SK-N-SH treated with all-trans-retinoic acid at 6 μM for 48 hours (cell line): ENCODE measurements at regions not wholly inside any gene's neighbourhood (a gene's known extent, or its start where the extent isn't known, plus 50 kb on each side); places are given as distances from the start of the nearest gene placed in this dataset.

ENCODE experiments used
- ATAC-seq: fragments of 200-7000 bp; cut with Tn5 transposase; 3 replicates; pipeline ENCODE4 v1.9.1; 2020; ENCODE audit warnings: mild to moderate bottlenecking, moderate library complexity
- ARNTL ChIP-seq: fragments of 450-650 bp; formaldehyde crosslinking; IDR thresholded peaks from 2 replicates; pipeline ENCODE4 v1.5.0; 2020; ENCODE audit warnings: low read depth, mild to moderate bottlenecking, moderate library complexity, borderline replicate concordance
- BACH2 ChIP-seq: fragments of 250-450 bp; sonication (Bioruptor Pico); IDR thresholded peaks from 2 replicates; pipeline ENCODE4 v1.9.0; 2021; ENCODE audit warnings: mild to moderate bottlenecking, borderline replicate concordance
- CSDC2 ChIP-seq: fragments of 250-450 bp; sonication (Bioruptor Pico); IDR thresholded peaks from 2 replicates; pipeline ENCODE4 v1.5.0; 2020; ENCODE audit warnings: mild to moderate bottlenecking, moderate library complexity
- ESRRG ChIP-seq: fragments of 250-450 bp; sonication (Bioruptor Pico); IDR thresholded peaks from 2 replicates; pipeline ENCODE4 v1.6.1; 2021; ENCODE audit warnings: mild to moderate bottlenecking
- GLIS3 ChIP-seq: fragments of 250-450 bp; sonication (Bioruptor Pico); IDR thresholded peaks from 2 replicates; pipeline ENCODE4 v1.5.0; 2020; ENCODE audit warnings: mild to moderate bottlenecking, moderate library complexity
- ISL1 ChIP-seq: fragments of 250-450 bp; sonication (Bioruptor Pico); IDR thresholded peaks from 2 replicates; pipeline ENCODE4 v2.1.2; 2022; ENCODE audit warnings: mild to moderate bottlenecking, moderate library complexity
- OSR1 ChIP-seq: fragments of 250-450 bp; sonication (Bioruptor Pico); IDR thresholded peaks from 2 replicates; pipeline ENCODE4 v1.8.0; 2022; ENCODE audit warnings: moderate library complexity, mild to moderate bottlenecking, inconsistent platforms
- PPARA ChIP-seq: fragments of 250-450 bp; sonication (Bioruptor Pico); IDR thresholded peaks from 2 replicates; pipeline ENCODE4 v1.5.0; 2020; ENCODE audit warnings: mild to moderate bottlenecking, borderline replicate concordance
- RARB ChIP-seq: fragments of 250-450 bp; sonication (Bioruptor Pico); IDR thresholded peaks from 2 replicates; pipeline ENCODE4 v1.8.0; 2021; ENCODE audit warnings: mild to moderate bottlenecking, moderate library complexity
- SNAI2 ChIP-seq: fragments of 250-450 bp; sonication (Bioruptor Pico); IDR thresholded peaks from 2 replicates; pipeline ENCODE4 v1.5.0; 2020; ENCODE audit warnings: mild to moderate bottlenecking, moderate library complexity
- TCF4 ChIP-seq: fragments of 250-450 bp; sonication (Bioruptor Pico); IDR thresholded peaks from 2 replicates; pipeline ENCODE4 v1.8.0; 2021; ENCODE audit warnings: mild to moderate bottlenecking, moderate library complexity, borderline replicate concordance
- TOX ChIP-seq: fragments of 250-450 bp; sonication (Bioruptor Pico); IDR thresholded peaks from 2 replicates; pipeline ENCODE4 v1.8.0; 2021; ENCODE audit warnings: mild to moderate bottlenecking, moderate library complexity, borderline replicate concordance
- ZC3H10 ChIP-seq: fragments of 250-450 bp; sonication (Bioruptor Pico); IDR thresholded peaks from 2 replicates; pipeline ENCODE4 v1.5.1; 2021; ENCODE audit warnings: mild to moderate bottlenecking, moderate library complexity
- ZFP3 ChIP-seq: fragments of 250-450 bp; sonication (Bioruptor Pico); IDR thresholded peaks from 2 replicates; pipeline ENCODE4 v1.5.0; 2020; ENCODE audit warnings: mild to moderate bottlenecking, moderate library complexity
- ZFP30 ChIP-seq: fragments of 450-650 bp; formaldehyde crosslinking; IDR thresholded peaks from 2 replicates; pipeline ENCODE4 v1.5.0; 2022; ENCODE audit warnings: mild to moderate bottlenecking, moderate library complexity
- ZNF565 ChIP-seq: fragments of 450-650 bp; formaldehyde crosslinking; conservative IDR thresholded peaks from 2 replicates; pipeline ENCODE4 v1.5.0; 2020; ENCODE audit warnings: low read depth, mild to moderate bottlenecking, moderate library complexity
- ZNF70 ChIP-seq: fragments of 450-650 bp; formaldehyde crosslinking; IDR thresholded peaks from 2 replicates; pipeline ENCODE4 v1.5.0; 2020; ENCODE audit warnings: mild to moderate bottlenecking, moderate library complexity
- ZNF8 ChIP-seq: fragments of 450-650 bp; formaldehyde crosslinking; IDR thresholded peaks from 2 replicates; pipeline ENCODE4 v1.5.0; 2020; ENCODE audit warnings: mild to moderate bottlenecking, moderate library complexity
- TF ChIP-seq, protein P1 (sequence below): fragments of 250-450 bp; sonication (Bioruptor Pico); IDR thresholded peaks from 2 replicates; pipeline ENCODE4 v1.8.0; 2020; ENCODE audit warnings: mild to moderate bottlenecking, moderate library complexity, borderline replicate concordance
- TF ChIP-seq, protein P2 (sequence below): fragments of 250-450 bp; sonication (Bioruptor Pico); IDR thresholded peaks from 2 replicates; pipeline ENCODE4 v1.8.0; 2021; ENCODE audit warnings: low read depth, mild to moderate bottlenecking, moderate library complexity, borderline replicate concordance
- TF ChIP-seq, protein P3 (sequence below): fragments of 250-450 bp; sonication (Bioruptor Pico); IDR thresholded peaks from 2 replicates; pipeline ENCODE4 v1.5.1; 2021; ENCODE audit warnings: mild to moderate bottlenecking, moderate library complexity
- TF ChIP-seq, protein P4 (sequence below): fragments of 250-450 bp; sonication (Bioruptor Pico); IDR thresholded peaks from 2 replicates; pipeline ENCODE4 v1.5.0; 2020; ENCODE audit warnings: mild to moderate bottlenecking, moderate library complexity

DNA sequence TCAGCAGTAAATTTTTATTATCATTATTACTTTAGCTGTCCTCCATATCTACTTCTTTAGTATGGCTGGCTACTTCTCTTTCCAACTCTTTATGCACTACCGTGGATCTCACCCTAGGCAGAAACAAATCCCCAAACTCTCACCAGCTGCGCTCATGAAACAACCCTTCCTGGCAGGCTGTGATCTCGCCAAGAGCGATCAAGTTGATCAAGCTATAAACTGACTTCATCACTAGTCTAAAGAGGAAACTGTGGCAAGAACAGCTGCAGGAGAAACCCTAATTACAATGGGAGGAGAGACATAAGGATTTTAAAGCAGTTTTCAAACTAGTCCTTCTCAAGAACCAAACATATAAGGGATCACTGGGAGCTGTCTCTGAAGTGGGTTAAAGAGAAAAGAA lies 160.5 kb upstream of the PRSS58 start:
- no peak for TF ChIP-seq ZC3H10 (CRISPR knock-in tag)
- TF ChIP-seq ARNTL (CRISPR knock-in tag) = no peak
- no peak for TF ChIP-seq ZNF8
- TF ChIP-seq ZNF70 = no peak
- TF ChIP-seq, protein P1, sequence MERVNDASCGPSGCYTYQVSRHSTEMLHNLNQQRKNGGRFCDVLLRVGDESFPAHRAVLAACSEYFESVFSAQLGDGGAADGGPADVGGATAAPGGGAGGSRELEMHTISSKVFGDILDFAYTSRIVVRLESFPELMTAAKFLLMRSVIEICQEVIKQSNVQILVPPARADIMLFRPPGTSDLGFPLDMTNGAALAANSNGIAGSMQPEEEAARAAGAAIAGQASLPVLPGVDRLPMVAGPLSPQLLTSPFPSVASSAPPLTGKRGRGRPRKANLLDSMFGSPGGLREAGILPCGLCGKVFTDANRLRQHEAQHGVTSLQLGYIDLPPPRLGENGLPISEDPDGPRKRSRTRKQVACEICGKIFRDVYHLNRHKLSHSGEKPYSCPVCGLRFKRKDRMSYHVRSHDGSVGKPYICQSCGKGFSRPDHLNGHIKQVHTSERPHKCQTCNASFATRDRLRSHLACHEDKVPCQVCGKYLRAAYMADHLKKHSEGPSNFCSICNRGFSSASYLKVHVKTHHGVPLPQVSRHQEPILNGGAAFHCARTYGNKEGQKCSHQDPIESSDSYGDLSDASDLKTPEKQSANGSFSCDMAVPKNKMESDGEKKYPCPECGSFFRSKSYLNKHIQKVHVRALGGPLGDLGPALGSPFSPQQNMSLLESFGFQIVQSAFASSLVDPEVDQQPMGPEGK (CRISPR knock-in tag) = no peak
- TF ChIP-seq CSDC2 = no peak
- no peak for TF ChIP-seq ESRRG (CRISPR knock-in tag)
- TF ChIP-seq PPARA = no peak
- TF ChIP-seq OSR1 (CRISPR knock-in tag) = no peak
- no peak for TF ChIP-seq ISL1 (CRISPR knock-in tag)
- TF ChIP-seq ZFP3 (CRISPR knock-in tag) = no peak
- TF ChIP-seq, protein P2, sequence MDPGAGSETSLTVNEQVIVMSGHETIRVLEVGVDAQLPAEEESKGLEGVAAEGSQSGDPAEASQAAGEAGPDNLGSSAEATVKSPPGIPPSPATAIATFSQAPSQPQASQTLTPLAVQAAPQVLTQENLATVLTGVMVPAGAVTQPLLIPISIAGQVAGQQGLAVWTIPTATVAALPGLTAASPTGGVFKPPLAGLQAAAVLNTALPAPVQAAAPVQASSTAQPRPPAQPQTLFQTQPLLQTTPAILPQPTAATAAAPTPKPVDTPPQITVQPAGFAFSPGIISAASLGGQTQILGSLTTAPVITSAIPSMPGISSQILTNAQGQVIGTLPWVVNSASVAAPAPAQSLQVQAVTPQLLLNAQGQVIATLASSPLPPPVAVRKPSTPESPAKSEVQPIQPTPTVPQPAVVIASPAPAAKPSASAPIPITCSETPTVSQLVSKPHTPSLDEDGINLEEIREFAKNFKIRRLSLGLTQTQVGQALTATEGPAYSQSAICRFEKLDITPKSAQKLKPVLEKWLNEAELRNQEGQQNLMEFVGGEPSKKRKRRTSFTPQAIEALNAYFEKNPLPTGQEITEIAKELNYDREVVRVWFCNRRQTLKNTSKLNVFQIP (CRISPR knock-in tag) = no peak
- no peak for TF ChIP-seq TOX (CRISPR knock-in tag)
- TF ChIP-seq ZFP30 = no peak
- TF ChIP-seq BACH2 (CRISPR knock-in tag) = no peak
- TF ChIP-seq SNAI2 (CRISPR knock-in tag) = no peak
- TF ChIP-seq TCF4 (CRISPR knock-in tag) = no peak
- TF ChIP-seq ZNF565 (CRISPR knock-in tag) = no peak
- TF ChIP-seq, protein P3, sequence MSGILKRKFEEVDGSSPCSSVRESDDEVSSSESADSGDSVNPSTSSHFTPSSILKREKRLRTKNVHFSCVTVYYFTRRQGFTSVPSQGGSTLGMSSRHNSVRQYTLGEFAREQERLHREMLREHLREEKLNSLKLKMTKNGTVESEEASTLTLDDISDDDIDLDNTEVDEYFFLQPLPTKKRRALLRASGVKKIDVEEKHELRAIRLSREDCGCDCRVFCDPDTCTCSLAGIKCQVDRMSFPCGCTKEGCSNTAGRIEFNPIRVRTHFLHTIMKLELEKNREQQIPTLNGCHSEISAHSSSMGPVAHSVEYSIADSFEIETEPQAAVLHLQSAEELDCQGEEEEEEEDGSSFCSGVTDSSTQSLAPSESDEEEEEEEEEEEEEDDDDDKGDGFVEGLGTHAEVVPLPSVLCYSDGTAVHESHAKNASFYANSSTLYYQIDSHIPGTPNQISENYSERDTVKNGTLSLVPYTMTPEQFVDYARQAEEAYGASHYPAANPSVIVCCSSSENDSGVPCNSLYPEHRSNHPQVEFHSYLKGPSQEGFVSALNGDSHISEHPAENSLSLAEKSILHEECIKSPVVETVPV (CRISPR knock-in tag) = no peak
- ATAC-seq = no peak

DNA sequence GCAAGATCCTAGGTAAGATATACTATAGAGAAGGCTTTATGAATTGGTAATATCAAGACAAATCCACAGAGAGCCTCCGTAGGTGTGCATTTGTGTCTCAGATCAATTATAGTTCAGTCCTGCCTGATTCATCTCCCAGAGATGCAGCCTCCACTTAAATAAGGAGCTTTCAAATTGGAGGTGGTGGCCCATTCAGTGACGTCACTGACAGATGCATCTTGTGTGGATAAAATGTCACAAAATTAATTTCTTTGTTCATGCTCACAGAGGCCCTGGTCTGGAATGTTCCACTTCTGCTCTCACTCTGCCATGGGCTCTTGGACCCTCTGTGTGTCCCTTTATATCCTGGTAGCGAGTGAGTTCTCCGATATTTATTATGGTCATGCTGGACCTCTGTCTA lies 157.1 kb upstream of the PRSS58 start:
- ATAC-seq = no peak
- TF ChIP-seq, protein P4, sequence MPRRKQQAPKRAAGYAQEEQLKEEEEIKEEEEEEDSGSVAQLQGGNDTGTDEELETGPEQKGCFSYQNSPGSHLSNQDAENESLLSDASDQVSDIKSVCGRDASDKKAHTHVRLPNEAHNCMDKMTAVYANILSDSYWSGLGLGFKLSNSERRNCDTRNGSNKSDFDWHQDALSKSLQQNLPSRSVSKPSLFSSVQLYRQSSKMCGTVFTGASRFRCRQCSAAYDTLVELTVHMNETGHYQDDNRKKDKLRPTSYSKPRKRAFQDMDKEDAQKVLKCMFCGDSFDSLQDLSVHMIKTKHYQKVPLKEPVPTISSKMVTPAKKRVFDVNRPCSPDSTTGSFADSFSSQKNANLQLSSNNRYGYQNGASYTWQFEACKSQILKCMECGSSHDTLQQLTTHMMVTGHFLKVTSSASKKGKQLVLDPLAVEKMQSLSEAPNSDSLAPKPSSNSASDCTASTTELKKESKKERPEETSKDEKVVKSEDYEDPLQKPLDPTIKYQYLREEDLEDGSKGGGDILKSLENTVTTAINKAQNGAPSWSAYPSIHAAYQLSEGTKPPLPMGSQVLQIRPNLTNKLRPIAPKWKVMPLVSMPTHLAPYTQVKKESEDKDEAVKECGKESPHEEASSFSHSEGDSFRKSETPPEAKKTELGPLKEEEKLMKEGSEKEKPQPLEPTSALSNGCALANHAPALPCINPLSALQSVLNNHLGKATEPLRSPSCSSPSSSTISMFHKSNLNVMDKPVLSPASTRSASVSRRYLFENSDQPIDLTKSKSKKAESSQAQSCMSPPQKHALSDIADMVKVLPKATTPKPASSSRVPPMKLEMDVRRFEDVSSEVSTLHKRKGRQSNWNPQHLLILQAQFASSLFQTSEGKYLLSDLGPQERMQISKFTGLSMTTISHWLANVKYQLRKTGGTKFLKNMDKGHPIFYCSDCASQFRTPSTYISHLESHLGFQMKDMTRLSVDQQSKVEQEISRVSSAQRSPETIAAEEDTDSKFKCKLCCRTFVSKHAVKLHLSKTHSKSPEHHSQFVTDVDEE (CRISPR knock-in tag) = no peak
- TF ChIP-seq, protein P2 (CRISPR knock-in tag) = no peak
- TF ChIP-seq ZFP30 (no peak), CSDC2 (no peak), ZNF565 (CRISPR knock-in tag) (no peak), ZFP3 (CRISPR knock-in tag) (no peak), ZNF70 (no peak), BACH2 (CRISPR knock-in tag) (no peak), ISL1 (CRISPR knock-in tag) (no peak), ZNF8 (no peak), ESRRG (CRISPR knock-in tag) (no peak), SNAI2 (CRISPR knock-in tag) (no peak), ARNTL (CRISPR knock-in tag) (no peak), RARB (CRISPR knock-in tag) (no peak), OSR1 (CRISPR knock-in tag) (no peak), ZC3H10 (CRISPR knock-in tag) (no peak), TCF4 (CRISPR knock-in tag) (no peak), GLIS3 (CRISPR knock-in tag) (no peak)
- TF ChIP-seq, protein P3 (CRISPR knock-in tag) = no peak
- TF ChIP-seq, protein P1 (CRISPR knock-in tag) = no peak
